Small intestine (tissue), 7 donors: ENCODE measurements at regions not wholly inside any gene's neighbourhood (a gene's known extent, or its start where the extent isn't known, plus 50 kb on each side); places are given as distances from the start of the nearest gene placed in this dataset.

Experiments
- DNase-seq, 2 donors: peaks; one replicate each; pipeline versions ENCODE4 v3.0.0 to v3.0.0-alpha.2; 2013
- FAIRE-seq: peaks from 2 replicates; lab custom pipeline; 2012; peaks lifted over from hg19 to GRCh38; lab: Jason Lieb, UNC
- H3K27ac ChIP-seq, 3 donors: one replicate each; pipeline ENCODE4 v1.5.1; 2013; ENCODE audit warnings: low read length in 2 of 3, mild to moderate bottlenecking in 2 of 3, control low read depth in 1 of 3, inconsistent platforms in 1 of 3, low read depth in 1 of 3, moderate library complexity in 1 of 3
- H3K27me3 ChIP-seq, 3 donors: one replicate each; pipeline ENCODE4 v1.6.1; 2013; ENCODE audit warnings: low read length in 3 of 3, inconsistent platforms in 1 of 3; ENCODE audit not compliant: control insufficient read depth in 3 of 3, insufficient read depth in 3 of 3
- H3K36me3 ChIP-seq, 3 donors: one replicate each; pipeline ENCODE4 v1.6.1; 2013; ENCODE audit warnings: low read length in 3 of 3, inconsistent platforms in 1 of 3, low read depth in 1 of 3, mild to moderate bottlenecking in 1 of 3, moderate library complexity in 1 of 3; ENCODE audit not compliant: control insufficient read depth in 3 of 3, insufficient read depth in 2 of 3
- H3K4me1 ChIP-seq, 3 donors: one replicate each; pipeline ENCODE4 v1.6.1; 2013; ENCODE audit warnings: low read length in 2 of 3, inconsistent platforms in 1 of 3, low read depth in 1 of 3, mild to moderate bottlenecking in 1 of 3, moderate library complexity in 1 of 3; ENCODE audit not compliant: control insufficient read depth in 3 of 3, insufficient read depth in 2 of 3
- H3K4me3 ChIP-seq, 3 donors: one replicate each; pipeline ENCODE4 v1.5.1; 2013; ENCODE audit warnings: low read length in 3 of 3, control low read depth in 1 of 3, inconsistent platforms in 1 of 3, low read depth in 1 of 3, mild to moderate bottlenecking in 1 of 3, moderate library complexity in 1 of 3
- H3K9me3 ChIP-seq, 2 donors: one replicate each; pipeline ENCODE4 v1.6.1; 2013; ENCODE audit warnings: low read depth in 1 of 2, low read length in 1 of 2; ENCODE audit not compliant: control insufficient read depth in 2 of 2, insufficient read depth in 1 of 2
- WGBS, 3 donors: extraction: QIAGEN DNeasy Blood & Tissue Kit; methylation state at CpG; one replicate each; pipeline ENCODE4 v1.1.7; 2013; 5-methylcytosine and 5-hydroxymethylcytosine counted together
- donor health status: healthy with polysubstance abuse.
- donor health status: control.
- donor health status: control.
- donor health status: Bipolar disorder and iron deficiency.
- donor health status: healthy.

GRCh38 chr12:92297405-92297804, 151.8 kb upstream of the BTG1 start:
- Histone ChIP-seq H3K36me3 (no peaks in the 10 kb centered on the region), H3K27ac (no peak overlapping the region), H3K27me3 (no peaks in the 10 kb centered on the region), H3K9me3 (peaks cover 0 to 6% of the 10 kb centered on the region in 2 donors), H3K4me3 (no peak overlapping the region), H3K4me1 (peaks cover 0 to 13% (median 0%) of the 10 kb centered on the region in 3 donors)
- 82 to 97% (median 93%) methylated on average over 4 of the region's 4 CpGs for WGBS, 3 donors
- FAIRE-seq (no peak), DNase-seq (no peak)

- 86 to 93% (median 91%) methylated on average over 3 of the region's 3 CpGs for WGBS, 3 donors
- H3K36me3 ChIP-seq = no peaks in the 10 kb centered on the region
- H3K9me3 ChIP-seq = peaks cover 0 to 6% of the 10 kb centered on the region in 2 donors
- FAIRE-seq (no peak), DNase-seq (no peak)
- H3K27me3 ChIP-seq = no peaks in the 10 kb centered on the region
- H3K4me3 ChIP-seq = no peak overlapping the region
- H3K4me1 ChIP-seq = peaks cover 0 to 13% (median 0%) of the 10 kb centered on the region in 3 donors
- H3K27ac ChIP-seq = no peak overlapping the region
Observed at GRCh38 chr12:92295523-92295922, 149.9 kb upstream of the BTG1 start.

GRCh38 chr12:92294676-92295440, 149.2 kb upstream of the BTG1 start:
- Histone ChIP-seq H3K9me3 (peaks cover 0 to 6% of the 10 kb centered on the region in 2 donors), H3K27me3 (no peaks in the 10 kb centered on the region), H3K36me3 (no peaks in the 10 kb centered on the region), H3K27ac (no peak overlapping the region), H3K4me3 (no peak overlapping the region), H3K4me1 (peaks cover 0 to 13% (median 0%) of the 10 kb centered on the region in 3 donors)
- 81 to 93% (median 89%) methylated on average over 4 of the region's 4 CpGs for WGBS, 3 donors
- no peak for FAIRE-seq
- DNase-seq = no peak

- Histone ChIP-seq H3K27ac (no peak overlapping the region), H3K9me3 (no peaks in the 10 kb centered on the region), H3K36me3 (no peaks in the 10 kb centered on the region), H3K4me1 (no peaks in the 10 kb centered on the region), H3K4me3 (no peak overlapping the region), H3K27me3 (no peaks in the 10 kb centered on the region)
- DNase-seq (no peak), FAIRE-seq (no peak)
- WGBS, 3 donors = 76 to 90% (median 90%) methylated on average over 4 of the region's 4 CpGs
Observed at GRCh38 chr12:92292016-92292415, 146.4 kb upstream of the BTG1 start.

GRCh38 chr12:92290886-92291285, 145.2 kb upstream of the BTG1 start:
- DNase-seq (no peak), FAIRE-seq (no peak)
- Histone ChIP-seq H3K36me3 (no peaks in the 10 kb centered on the region), H3K27me3 (no peaks in the 10 kb centered on the region), H3K9me3 (no peaks in the 10 kb centered on the region), H3K4me1 (no peaks in the 10 kb centered on the region), H3K27ac (no peak overlapping the region), H3K4me3 (no peak overlapping the region)
- WGBS, 3 donors = 22 to 49% (median 33%) methylated on average over 1 of the region's 1 CpG

- Histone ChIP-seq H3K4me1 (no peaks in the 10 kb centered on the region), H3K36me3 (no peaks in the 10 kb centered on the region), H3K9me3 (no peaks in the 10 kb centered on the region), H3K27ac (no peak overlapping the region), H3K4me3 (no peak overlapping the region), H3K27me3 (no peaks in the 10 kb centered on the region)
- FAIRE-seq (no peak), DNase-seq (no peak)
- 87 to 100% (median 88%) methylated on average over 1 of the region's 1 CpG for WGBS, 3 donors
Observed at GRCh38 chr12:92290350-92290695, 144.7 kb upstream of the BTG1 start.

- WGBS, 3 donors = 80 to 83% (median 81%) methylated on average over 5 of the region's 5 CpGs
- H3K27ac ChIP-seq = no peak overlapping the region
- H3K4me3 ChIP-seq = no peak overlapping the region
- H3K4me1 ChIP-seq = no peaks in the 10 kb centered on the region
- no peaks in the 10 kb centered on the region for H3K9me3 ChIP-seq
- DNase-seq (no peak), FAIRE-seq (no peak)
- H3K27me3 ChIP-seq = no peaks in the 10 kb centered on the region
- no peaks in the 10 kb centered on the region for H3K36me3 ChIP-seq
Observed at GRCh38 chr12:92289629-92290349, 144.1 kb upstream of the BTG1 start.

- DNase-seq = no peak
- WGBS, 3 donors = 72 to 82% (median 79%) methylated on average over 8 of the region's 8 CpGs
- H3K9me3 ChIP-seq = no peaks in the 10 kb centered on the region
Observed at GRCh38 chr12:92288561-92288960, 142.9 kb upstream of the BTG1 start.

More at GRCh38 chr12:92288561-92288960, 142.9 kb upstream of the BTG1 start:
- no peak for FAIRE-seq
- no peaks in the 10 kb centered on the region for H3K36me3 ChIP-seq
- H3K27me3 ChIP-seq = no peaks in the 10 kb centered on the region
- H3K27ac ChIP-seq = no peak overlapping the region
- no peaks in the 10 kb centered on the region for H3K4me1 ChIP-seq
- H3K4me3 ChIP-seq = no peak overlapping the region
